NT2/D1 (cell line): ENCODE measurements at regions not wholly inside any gene's neighbourhood (a gene's known extent, or its start where the extent isn't known, plus 50 kb on each side); places are given as distances from the start of the nearest gene placed in this dataset.

Experiments
- YY1 ChIP-seq: IDR thresholded peaks from 2 replicates; pipeline ENCODE4 v1.6.1; 2011; ENCODE audit not compliant: insufficient read length, insufficient read depth
- ZNF274 ChIP-seq: IDR thresholded peaks from 2 replicates; pipeline ENCODE4 v1.6.1; 2011; ENCODE audit warnings: mild to moderate bottlenecking, low read depth, low read length

DNA sequence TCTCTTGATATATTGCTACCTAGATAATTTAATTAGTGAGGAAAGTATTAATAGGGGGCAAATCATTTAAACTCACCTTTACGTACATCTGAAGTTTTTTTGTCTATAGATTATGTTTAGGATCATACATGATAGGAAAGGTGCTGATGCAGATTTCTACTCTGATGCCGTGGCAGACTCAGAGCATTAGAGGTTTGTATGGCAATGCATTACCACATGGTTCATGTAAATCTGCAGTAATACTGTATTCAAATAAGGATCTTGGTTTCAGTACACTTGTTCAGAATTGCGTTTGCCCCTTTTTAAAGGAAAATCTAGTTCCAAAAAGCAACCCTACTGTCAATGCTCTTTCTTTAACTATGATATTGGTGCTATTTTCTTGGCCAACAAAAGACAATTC is 288.3 kb downstream of the PTPRC start:
- TF ChIP-seq YY1 (no peak), ZNF274 (no peak)
